Stimulated activated CD8-positive, alpha-beta memory T cell treated with anti-CD3 and anti-CD28 coated beads, Interleukin-7, amount 100 ng/mL, for 24 hours (primary cell): ENCODE measurements at regions not wholly inside any gene's neighbourhood (a gene's known extent, or its start where the extent isn't known, plus 50 kb on each side); places are given as distances from the start of the nearest gene placed in this dataset.

Source experiments
- DNase-seq: peaks from one replicate; pipeline ENCODE4 v3.0.0-alpha.2; 2020; ENCODE audit warnings: low read depth

GRCh38 chr2:217438821-217439220 is 564.0 kb downstream of the TNS1 start:
- no peak for DNase-seq

- DNase-seq = no peak
Measured at GRCh38 chr2:217438136-217438535, 564.7 kb downstream of the TNS1 start.

DNA sequence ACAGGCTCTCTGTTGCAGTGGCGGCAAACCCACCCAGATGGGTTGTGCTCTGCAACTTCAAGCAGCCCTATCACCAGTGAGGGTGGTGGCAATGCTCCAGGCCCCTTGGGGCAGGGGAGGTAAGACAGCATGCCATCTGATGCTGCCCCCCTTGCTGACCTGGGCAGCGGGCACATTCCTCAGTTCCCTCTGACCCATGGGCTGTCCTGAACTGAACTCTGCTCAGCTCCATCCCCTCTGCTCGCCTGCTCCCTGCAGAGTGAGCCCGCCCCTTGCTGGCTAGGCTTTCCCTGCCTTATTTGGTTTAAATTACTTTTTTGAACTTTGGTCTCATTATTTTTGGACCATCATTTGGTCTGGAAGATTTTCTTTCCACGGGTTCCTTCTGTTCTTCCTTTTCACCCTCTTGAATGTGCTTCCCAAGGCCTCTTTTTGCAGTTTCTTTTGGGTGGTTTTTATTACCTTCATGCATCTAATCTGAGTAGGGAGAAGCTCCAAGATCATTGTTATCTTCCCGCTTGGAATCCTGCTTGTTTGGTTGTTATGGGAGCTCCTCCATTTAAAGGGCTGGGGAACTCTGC is 565.4 kb downstream of the TNS1 start:
- no peak for DNase-seq

DNA sequence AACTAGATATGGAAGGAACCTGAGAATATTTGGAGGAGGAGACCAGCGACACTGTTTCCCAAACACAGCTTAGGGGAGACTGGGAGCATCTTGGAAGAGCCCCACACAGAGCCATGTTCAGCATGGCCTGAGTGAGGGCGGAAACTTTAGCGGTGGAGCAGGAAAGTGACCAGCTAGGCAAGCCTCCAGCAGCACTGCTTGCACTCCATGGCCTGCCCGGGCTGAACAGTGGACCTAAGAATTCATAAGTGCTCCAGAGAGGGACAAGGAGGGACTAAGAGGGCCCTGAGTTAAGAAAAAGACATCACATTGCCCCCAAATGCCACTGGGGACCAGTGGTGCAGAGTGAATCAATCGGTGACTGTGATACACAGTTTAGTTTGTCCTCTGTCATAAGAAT is 566.4 kb downstream of the TNS1 start:
- no peak for DNase-seq

- no peak for DNase-seq
Measured at GRCh38 chr2:217434180-217434975, 568.4 kb downstream of the TNS1 start.

DNA sequence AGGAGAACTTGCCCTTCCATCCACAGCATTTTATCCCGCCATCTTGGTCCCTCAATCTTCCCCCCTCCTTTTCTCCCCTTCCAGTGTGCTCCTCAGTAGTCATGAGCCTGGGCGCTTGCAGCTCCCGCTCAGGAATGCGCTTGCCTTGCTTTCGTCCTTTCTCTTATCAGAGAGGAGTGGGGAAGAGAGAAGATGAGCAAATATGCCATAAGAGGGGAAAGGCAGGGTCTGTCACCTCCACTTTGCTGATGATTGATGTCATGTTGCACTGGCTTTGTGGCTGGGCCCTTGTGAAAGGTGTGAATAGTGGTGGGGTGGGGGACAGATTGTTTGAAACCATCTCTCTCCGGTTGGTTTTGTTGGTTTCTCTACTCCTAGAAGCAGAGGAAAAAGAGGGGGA is 569.3 kb downstream of the TNS1 start:
- no peak for DNase-seq

- DNase-seq = no peak
Measured at GRCh38 chr2:217431577-217432269, 571.1 kb downstream of the TNS1 start.

GRCh38 chr2:217430916-217431576 is 571.2 kb upstream of the TNP1 start:
- no peak for DNase-seq

GRCh38 chr2:217429981-217430500 is 570.2 kb upstream of the TNP1 start:
- DNase-seq = no peak

- no peak for DNase-seq
Measured at GRCh38 chr2:217421834-217422233, 562.0 kb upstream of the TNP1 start.

DNA sequence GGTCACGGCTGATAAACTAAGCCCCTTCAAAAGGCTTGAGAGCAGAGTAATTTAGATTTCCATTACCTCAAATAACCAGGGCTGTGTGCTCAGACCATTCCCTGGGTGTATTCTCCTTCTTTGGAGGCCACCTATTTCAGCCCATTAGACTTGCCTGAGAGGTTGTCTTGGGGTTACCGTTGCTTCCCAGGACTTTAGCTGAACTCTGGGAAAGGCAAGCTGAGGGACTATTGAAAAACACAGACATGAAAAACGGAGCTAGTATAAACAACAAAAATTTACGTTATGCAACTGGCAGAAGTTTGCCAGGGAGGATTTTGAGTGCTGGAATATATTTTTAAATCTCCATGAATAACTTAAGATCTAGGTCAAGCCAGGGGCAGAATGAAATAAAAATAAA is 561.0 kb upstream of the TNP1 start:
- no peak for DNase-seq

DNA sequence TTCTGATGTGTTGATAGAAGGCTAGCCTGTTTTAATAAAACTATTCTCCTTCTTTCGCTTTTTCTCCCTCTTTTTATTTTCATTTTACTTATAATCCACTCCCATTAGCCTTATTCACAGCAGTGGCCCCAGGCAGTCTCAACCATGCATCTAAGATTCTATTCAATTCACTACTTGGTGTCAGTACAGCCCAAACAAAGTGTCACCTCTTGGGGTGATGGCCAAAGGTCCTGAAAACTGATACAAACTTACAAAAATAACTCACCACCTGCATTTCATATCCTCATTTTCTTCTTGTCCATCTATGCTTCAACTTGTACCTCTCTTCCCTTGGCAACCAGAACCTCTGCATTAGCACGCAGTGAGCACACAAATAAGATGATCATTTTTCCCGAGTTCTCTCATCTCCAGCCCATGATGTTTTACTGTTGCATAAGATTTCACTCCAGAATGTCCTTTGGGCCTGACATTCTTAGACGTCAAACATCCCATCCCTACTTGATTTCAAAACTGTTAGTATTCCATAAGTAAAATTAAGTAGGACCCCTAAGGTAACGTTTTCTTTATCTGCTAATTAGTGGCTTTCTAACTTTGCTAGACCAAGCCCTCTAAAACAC is 559.3 kb upstream of the TNP1 start:
- no peak for DNase-seq

DNA sequence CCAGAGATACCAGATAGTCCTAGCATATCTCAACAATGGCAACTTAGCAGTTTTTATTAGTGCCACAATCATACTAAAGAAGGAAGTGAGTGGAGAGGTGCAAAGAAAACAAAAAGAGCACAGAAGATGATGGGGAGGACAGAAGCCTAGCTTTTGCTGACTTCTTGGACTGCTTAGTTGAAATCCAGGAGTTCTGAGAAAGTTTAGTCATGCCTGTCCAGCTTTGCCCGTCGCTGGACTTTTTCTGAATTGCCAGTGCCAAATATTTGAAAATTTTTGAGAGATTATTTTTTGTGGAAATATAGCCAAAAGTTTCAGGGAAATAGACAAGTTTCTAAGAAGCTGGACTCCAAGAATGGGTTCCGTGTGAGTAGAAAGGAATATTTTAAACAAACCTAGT is 558.7 kb upstream of the TNP1 start:
- no peak for DNase-seq

DNA sequence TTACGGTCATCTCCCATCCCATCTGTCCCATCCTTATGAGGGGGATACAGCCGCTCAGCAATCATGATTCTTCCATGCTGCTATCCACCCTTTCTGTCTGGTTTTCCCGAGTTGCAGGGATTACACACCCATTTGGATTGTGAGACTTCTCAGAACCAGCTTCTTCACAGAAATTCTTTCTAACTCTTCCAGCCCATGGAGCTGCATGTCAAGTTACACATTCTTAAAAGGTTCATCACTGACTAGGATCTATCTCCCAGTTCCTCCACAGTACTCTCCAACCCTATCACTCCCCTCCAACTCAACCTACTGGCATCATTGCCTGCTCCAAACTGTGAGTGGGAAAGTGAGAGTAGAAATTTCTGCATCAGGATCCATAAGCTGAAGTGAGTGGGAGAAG is 558.2 kb upstream of the TNP1 start:
- DNase-seq = no peak

GRCh38 chr2:217417536-217417935 is 557.7 kb upstream of the TNP1 start:
- DNase-seq = no peak

DNA sequence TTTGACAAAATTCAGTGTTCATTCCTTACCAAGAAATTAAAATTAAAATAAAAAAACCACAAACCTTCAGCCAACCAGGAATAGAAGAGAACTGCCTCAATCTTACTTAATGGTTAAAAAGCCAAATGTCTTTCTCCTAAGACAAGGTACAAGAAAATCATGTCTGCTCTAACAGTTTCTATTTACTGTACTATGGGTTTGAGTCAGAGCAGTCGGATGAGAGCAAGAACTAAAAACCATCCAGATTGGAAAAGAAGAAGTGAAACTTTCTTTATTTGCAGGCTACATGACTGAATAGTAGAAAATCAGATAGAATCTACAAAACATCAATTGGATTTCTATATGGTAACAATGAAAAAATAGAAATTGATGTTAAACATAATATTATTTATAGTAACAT is 555.5 kb upstream of the TNP1 start:
- DNase-seq = no peak

GRCh38 chr2:217414429-217414828 is 554.6 kb upstream of the TNP1 start:
- DNase-seq = no peak

- no peak for DNase-seq
Measured at GRCh38 chr2:217413193-217413592, 553.3 kb upstream of the TNP1 start.

DNA sequence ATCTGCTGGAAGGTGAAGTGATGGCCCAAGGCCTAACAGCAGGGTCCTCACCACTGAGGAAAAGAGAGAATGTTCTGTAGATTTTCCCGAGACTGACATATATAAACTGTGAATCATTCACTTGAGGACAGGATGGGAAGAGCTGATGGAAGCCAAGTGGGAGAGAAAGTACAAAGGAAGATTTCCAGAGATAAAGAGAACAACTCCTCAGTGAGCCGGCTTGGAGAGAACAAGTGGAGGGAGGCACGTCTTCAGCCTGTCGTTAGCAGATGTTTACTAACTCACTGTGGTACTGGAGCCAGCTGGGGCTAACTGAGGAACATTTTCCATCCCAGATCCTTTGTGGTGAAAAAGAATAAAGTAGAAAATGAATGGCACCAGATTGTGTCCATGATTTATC is 552.9 kb upstream of the TNP1 start:
- no peak for DNase-seq

DNA sequence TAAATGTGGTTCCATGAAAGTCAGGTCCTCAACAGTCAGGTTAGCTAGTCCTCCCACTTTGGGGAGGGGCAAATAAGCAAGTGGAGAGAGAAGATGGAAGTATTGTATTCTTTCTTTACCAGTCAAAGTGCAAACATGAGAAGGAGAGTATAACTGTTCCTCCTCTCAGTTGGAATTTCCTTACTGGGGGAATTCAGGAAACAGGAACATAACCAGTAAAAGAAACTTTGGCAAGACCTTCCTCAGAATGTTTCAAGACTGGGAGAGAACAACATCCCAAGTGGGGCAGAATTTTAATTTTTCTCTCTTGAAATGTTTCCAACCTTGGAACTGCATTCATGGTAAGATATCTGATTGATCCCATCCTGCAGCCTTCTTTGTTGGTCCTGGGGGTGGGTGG is 552.4 kb upstream of the TNP1 start:
- DNase-seq = no peak

DNA sequence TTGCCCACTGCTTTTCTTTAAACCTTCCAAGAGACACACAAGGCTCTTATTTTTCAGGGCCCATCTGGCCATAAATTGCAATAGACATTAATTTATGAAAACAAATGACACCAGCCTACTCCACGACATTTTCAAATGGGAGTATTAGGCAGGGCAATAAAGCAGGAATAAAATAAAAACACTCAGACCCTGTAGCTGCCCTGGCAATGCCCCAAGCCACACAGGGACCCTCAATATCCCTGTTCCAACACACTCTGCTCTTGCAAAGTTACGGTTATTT is 550.8 kb upstream of the TNP1 start:
- no peak for DNase-seq

- no peak for DNase-seq
Measured at GRCh38 chr2:217409949-217410680, 550.3 kb upstream of the TNP1 start.
